IMR-90 (cell line): ENCODE measurements at regions not wholly inside any gene's neighbourhood (a gene's known extent, or its start where the extent isn't known, plus 50 kb on each side); places are given as distances from the start of the nearest gene placed in this dataset.
A peak's percentile ranks its signal among the peaks of the same experiment; 100 is the strongest.

Experiments
- ATAC-seq: fragments of 200-7000 bp; cut with Tn5 transposase; 2 replicates; pipeline ENCODE4 v1.9.1; 2020; ENCODE audit warnings: low read depth, mild to moderate bottlenecking, moderate library complexity
- BruUV-seq: library from RNA; stranded (reverse); fragments of 400-500 nt; replicated peaks from 2 replicates; lab custom pipeline; 2021; lab: Mats Ljungman, UMichigan
- CTCF ChIA-PET: fragments of 300-600 bp; formaldehyde crosslinking; extraction: SDS; loops from one replicate; lab custom pipeline; 2021; ENCODE audit warnings: antibody characterized with exemption; lab: Yijun Ruan, JAX
- POLR2A ChIA-PET: fragments of 300-600 bp; sonication (Branson Sonifier 250); formaldehyde crosslinking; loops from one replicate; lab custom pipeline; 2022; ENCODE audit warnings: antibody characterized with exemption; ENCODE audit not compliant: unreplicated experiment; lab: Charles Lee
- DNase-seq: peaks from one replicate; pipeline ENCODE4 v3.0.0; 2013
- H2AFZ ChIP-seq: replicated peaks from 2 replicates; pipeline ENCODE3; 2013; ENCODE audit warnings: low read length, mild to moderate bottlenecking; ENCODE audit not compliant: poor library complexity
- H2AK5ac ChIP-seq: 2 replicates; pipeline ENCODE4 v1.6.1; 2013; ENCODE audit warnings: low read depth, low read length, inconsistent platforms
- H2AK9ac ChIP-seq: replicated peaks from 2 replicates; pipeline ENCODE3; 2013; ENCODE audit warnings: mild to moderate bottlenecking, low read depth, low read length, moderate library complexity; ENCODE audit not compliant: poor library complexity
- H2BK120ac ChIP-seq: 2 replicates; pipeline ENCODE4 v1.6.1; 2013; ENCODE audit warnings: low read depth, low read length, inconsistent platforms
- H2BK15ac ChIP-seq: 3 replicates; pipeline ENCODE4 v1.6.1; 2013; ENCODE audit warnings: low read depth, low read length, inconsistent platforms
- H2BK20ac ChIP-seq: 2 replicates; pipeline ENCODE4 v1.6.1; 2013; ENCODE audit warnings: low read depth, mild to moderate bottlenecking, inconsistent platforms, low read length, moderate library complexity
- H2BK5ac ChIP-seq: 2 replicates; pipeline ENCODE4 v1.6.1; 2013; ENCODE audit warnings: mild to moderate bottlenecking, low read depth, low read length, inconsistent platforms; ENCODE audit not compliant: poor library complexity, severe bottlenecking
- H3K14ac ChIP-seq: replicated peaks from 2 replicates; pipeline ENCODE4 v1.6.1; 2013; ENCODE audit warnings: low read depth, low read length, inconsistent platforms
- H3K18ac ChIP-seq: 2 replicates; pipeline ENCODE4 v1.6.1; 2013; ENCODE audit warnings: low read depth, low read length, control low read depth
- H3K23ac ChIP-seq: 2 replicates; pipeline ENCODE4 v1.6.1; 2013; ENCODE audit warnings: low read depth, low read length, inconsistent platforms
- H3K27ac ChIP-seq: 2 replicates; pipeline ENCODE4 v1.5.1; 2013; ENCODE audit warnings: mild to moderate bottlenecking, control low read depth, low read length; ENCODE audit not compliant: insufficient read depth
- H3K27me3 ChIP-seq: 2 replicates; pipeline ENCODE4 v1.6.1; 2013; ENCODE audit warnings: low read length; ENCODE audit not compliant: control insufficient read depth, insufficient read depth
- H3K36me3 ChIP-seq: 2 replicates; pipeline ENCODE4 v1.6.1; 2013; ENCODE audit warnings: low read length, mixed read lengths; ENCODE audit not compliant: control insufficient read depth, insufficient read depth
- H3K4ac ChIP-seq: 2 replicates; pipeline ENCODE4 v1.6.1; 2013; ENCODE audit warnings: low read depth, low read length, inconsistent platforms
- H3K4me1 ChIP-seq: 2 replicates; pipeline ENCODE4 v1.6.1; 2013; ENCODE audit warnings: low read length, mixed read lengths; ENCODE audit not compliant: control insufficient read depth, insufficient read depth
- H3K4me2 ChIP-seq: 2 replicates; pipeline ENCODE4 v1.6.1; 2013; ENCODE audit warnings: low read depth, mild to moderate bottlenecking, control low read depth, low read length, moderate library complexity
- H3K4me3 ChIP-seq: 2 replicates; pipeline ENCODE4 v1.5.1; 2013; ENCODE audit warnings: low read depth, mild to moderate bottlenecking, control low read depth, low read length, moderate library complexity; ENCODE audit not compliant: insufficient read depth
- H3K56ac ChIP-seq: 2 replicates; pipeline ENCODE4 v1.6.1; 2013; ENCODE audit warnings: low read length, inconsistent platforms; ENCODE audit not compliant: insufficient read depth; ENCODE audit errors: extremely low read depth
- H3K79me1 ChIP-seq, 2 experiments: 2 replicates each; pipeline ENCODE4 v1.6.1; 2013; ENCODE audit warnings: low read length in 2 of 2, inconsistent platforms in 1 of 2, low read depth in 1 of 2
- H3K9ac ChIP-seq: 2 replicates; pipeline ENCODE4 v1.6.1; 2013; ENCODE audit warnings: low read depth, low read length, control low read depth
- H3K9me1 ChIP-seq: 2 replicates; pipeline ENCODE4 v1.6.1; 2013; ENCODE audit warnings: low read length, inconsistent platforms; ENCODE audit not compliant: insufficient read depth
- H3K9me3 ChIP-seq: 2 replicates; pipeline ENCODE4 v1.6.1; 2013; ENCODE audit warnings: low read length; ENCODE audit not compliant: control insufficient read depth, insufficient read depth
- H4K20me1 ChIP-seq: 2 replicates; pipeline ENCODE4 v1.6.1; 2013; ENCODE audit warnings: low read length, inconsistent platforms; ENCODE audit not compliant: insufficient read depth
- H4K5ac ChIP-seq: 2 replicates; pipeline ENCODE4 v1.6.1; 2013; ENCODE audit warnings: mild to moderate bottlenecking, low read depth, low read length, control low read depth
- H4K8ac ChIP-seq, 2 experiments: 2 replicates each; pipeline ENCODE4 v1.6.1; 2013; ENCODE audit warnings: low read depth in 2 of 2, low read length in 2 of 2, control low read depth in 1 of 2, inconsistent platforms in 1 of 2
- H4K91ac ChIP-seq: 2 replicates; pipeline ENCODE4 v1.6.1; 2013; ENCODE audit warnings: low read depth, low read length, inconsistent platforms; ENCODE audit not compliant: insufficient read depth
- POLR2A ChIP-seq: IDR thresholded peaks from 2 replicates; pipeline ENCODE4 v1.6.1; 2012; ENCODE audit warnings: mild to moderate bottlenecking, low read depth, low read length
- WGBS, 2 experiments: methylation state at CpG; one replicate each; pipeline versions ENCODE4 v1.1.5 to v1.1.7; 2013; ENCODE audit warnings: missing lambda C conversion rate in 2 of 2; ENCODE audit not compliant: insufficient read length in 1 of 2; ENCODE audit errors: extremely low coverage in 2 of 2; 5-methylcytosine and 5-hydroxymethylcytosine counted together
- dilution Hi-C: fragments of 300-500 bp; cut with HindIII; formaldehyde crosslinking; loops from one replicate; pipeline ENCODE4 v1.14.3; 2018; ENCODE audit warnings: low sequenced_read_pairs; ENCODE audit not compliant: unreplicated experiment
- in situ Hi-C: fragments of 300-500 bp; cut with MboI; formaldehyde crosslinking; loops from 3 replicates; pipeline ENCODE4 v1.14.3; 2019; ENCODE audit warnings: low sequenced_read_pairs, inconsistent platforms, mixed read lengths
- intact Hi-C: fragments of 100-400 bp; cut with micrococcal nuclease; formaldehyde crosslinking; loops from 2 replicates; pipeline ENCODE4 v1.10.0; 2022
- TF ChIP-seq, protein P1 (sequence below): fragments of 150-350 bp; IDR thresholded peaks from 2 replicates; pipeline ENCODE4 v1.6.1; 2017; ENCODE audit warnings: mild to moderate bottlenecking, antibody characterized with exemption, low read length, low read depth

DNA sequence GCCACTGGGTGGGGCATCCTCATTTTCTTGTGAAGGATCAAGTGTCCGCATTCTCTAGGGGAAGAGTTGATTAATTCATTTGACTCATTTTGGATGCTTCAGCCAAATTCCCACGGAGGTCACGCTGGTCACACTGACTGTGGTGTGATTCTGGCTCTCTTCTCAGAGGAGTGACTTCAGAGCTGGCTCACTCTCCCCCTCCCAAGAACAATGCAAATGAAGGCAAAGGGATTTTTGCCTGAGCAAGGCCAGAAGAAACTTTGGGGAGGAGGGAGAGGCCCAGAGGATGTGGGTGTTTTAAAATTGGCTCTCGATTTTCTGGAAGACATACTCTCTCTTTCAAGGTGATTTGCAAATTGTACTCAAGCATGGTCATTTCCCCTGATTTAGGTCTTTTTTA lies 51.1 kb upstream of the LMO2 start:
- ATAC-seq, result peak; percentile 21; the same call in 1 of the 2 replicates
- H4K91ac ChIP-seq, result no peak overlapping the region
- CTCF ChIA-PET, result no interaction called here
- no peak overlapping the region for H3K4me2 ChIP-seq
- no peaks in the 10 kb centered on the region for H3K79me1 ChIP-seq
- no peak overlapping the region for H2BK20ac ChIP-seq
- no peak overlapping the region for H2AK9ac ChIP-seq
- TF ChIP-seq, protein P1, sequence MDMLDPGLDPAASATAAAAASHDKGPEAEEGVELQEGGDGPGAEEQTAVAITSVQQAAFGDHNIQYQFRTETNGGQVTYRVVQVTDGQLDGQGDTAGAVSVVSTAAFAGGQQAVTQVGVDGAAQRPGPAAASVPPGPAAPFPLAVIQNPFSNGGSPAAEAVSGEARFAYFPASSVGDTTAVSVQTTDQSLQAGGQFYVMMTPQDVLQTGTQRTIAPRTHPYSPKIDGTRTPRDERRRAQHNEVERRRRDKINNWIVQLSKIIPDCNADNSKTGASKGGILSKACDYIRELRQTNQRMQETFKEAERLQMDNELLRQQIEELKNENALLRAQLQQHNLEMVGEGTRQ, result no peak
- no peak for TF ChIP-seq POLR2A
- no peaks in the 10 kb centered on the region for H3K4me1 ChIP-seq
- H3K4ac ChIP-seq, result no peak overlapping the region
- H4K20me1 ChIP-seq, result no peaks in the 10 kb centered on the region
- BruUV-seq, result no TSS peak
- H3K9me3 ChIP-seq, result no peaks in the 10 kb centered on the region
- no peak overlapping the region for H3K18ac ChIP-seq
- no peak overlapping the region for H3K14ac ChIP-seq
- no peak overlapping the region for H2BK5ac ChIP-seq
- intact Hi-C loops (no loop called here), in situ Hi-C loops (no loop called here), dilution Hi-C loops (no loop called here)
- H3K27me3 ChIP-seq, result no peaks in the 10 kb centered on the region; the same call in 1 of the 2 replicates
- no peak overlapping the region for H3K4me3 ChIP-seq
- H2BK120ac ChIP-seq, result no peak overlapping the region
- H3K56ac ChIP-seq, result no peak overlapping the region
- no peak overlapping the region for H4K8ac ChIP-seq
- H3K9me1 ChIP-seq, result no peaks in the 10 kb centered on the region
- POLR2A ChIA-PET, result no interaction called here
- no peak overlapping the region for H4K5ac ChIP-seq
- H2AK5ac ChIP-seq, result no peak overlapping the region
- no peak overlapping the region for H2BK15ac ChIP-seq
- H3K36me3 ChIP-seq, result no peaks in the 10 kb centered on the region
- H3K9ac ChIP-seq, result no peak overlapping the region
- H2AFZ ChIP-seq, result no peak overlapping the region
- no CpG with 5 or more reads among the region's 4 CpGs for WGBS, 2 experiments
- H3K23ac ChIP-seq, result no peak overlapping the region
- H3K27ac ChIP-seq, result no peak overlapping the region
- peak; percentile 58 for DNase-seq
